GM21381 (cell line): ENCODE measurements at regions not wholly inside any gene's neighbourhood (a gene's known extent, or its start where the extent isn't known, plus 50 kb on each side); places are given as distances from the start of the nearest gene placed in this dataset.
A peak's percentile ranks its signal among the peaks of the same experiment; 100 is the strongest.

ENCODE experiments used
- ATAC-seq: cut with Tn5 transposase; IDR thresholded peaks from one replicate; pipeline ENCODE4 v1.9.1; 2021; ENCODE audit warnings: mild to moderate bottlenecking, moderate library complexity; ENCODE audit not compliant: unreplicated experiment

DNA sequence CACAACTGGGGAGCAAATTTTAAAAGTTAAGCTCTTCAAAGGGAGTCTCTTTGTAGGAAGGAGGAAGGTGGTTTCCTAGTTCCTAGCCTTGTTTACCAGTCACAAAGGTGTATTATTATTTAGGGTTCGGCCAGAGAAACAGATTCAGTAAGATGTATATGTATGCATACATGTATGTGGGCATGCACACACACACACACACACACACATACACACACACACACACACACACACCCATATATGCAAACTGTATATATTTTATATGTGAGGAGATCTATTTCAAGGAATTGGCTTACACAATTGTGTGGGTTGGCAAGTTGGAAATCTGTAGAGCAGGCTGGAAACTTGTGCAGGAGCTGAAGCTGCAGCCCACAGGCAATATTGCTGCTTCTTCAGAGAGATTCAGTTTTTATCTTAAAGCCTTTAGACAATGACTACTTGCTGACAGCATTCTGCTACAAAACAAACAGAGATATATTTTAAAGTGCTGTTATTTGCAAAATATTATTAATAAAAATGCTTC is 75.3 kb upstream of the DNAH5 start:
- ATAC-seq: no peak

DNA sequence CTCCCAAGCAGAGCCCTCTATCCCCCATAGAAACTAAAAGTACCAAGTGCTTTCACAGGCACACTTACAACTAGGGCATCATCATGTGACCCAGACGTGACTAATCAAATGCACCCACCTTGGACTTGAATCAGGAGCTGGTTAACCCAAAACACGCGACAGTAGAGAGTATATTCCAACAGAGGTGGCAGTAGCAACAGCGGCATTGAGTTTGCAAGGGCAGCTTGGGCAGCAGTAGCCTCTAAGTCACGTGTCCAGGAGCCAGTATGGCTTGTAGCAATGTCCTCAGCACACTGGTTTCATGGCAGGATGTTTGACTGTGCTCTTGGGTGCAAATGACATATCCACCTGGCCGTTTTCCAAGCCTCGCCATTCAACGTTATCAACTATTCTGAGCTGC is 73.4 kb upstream of the DNAH5 start:
- no peak for ATAC-seq

DNA sequence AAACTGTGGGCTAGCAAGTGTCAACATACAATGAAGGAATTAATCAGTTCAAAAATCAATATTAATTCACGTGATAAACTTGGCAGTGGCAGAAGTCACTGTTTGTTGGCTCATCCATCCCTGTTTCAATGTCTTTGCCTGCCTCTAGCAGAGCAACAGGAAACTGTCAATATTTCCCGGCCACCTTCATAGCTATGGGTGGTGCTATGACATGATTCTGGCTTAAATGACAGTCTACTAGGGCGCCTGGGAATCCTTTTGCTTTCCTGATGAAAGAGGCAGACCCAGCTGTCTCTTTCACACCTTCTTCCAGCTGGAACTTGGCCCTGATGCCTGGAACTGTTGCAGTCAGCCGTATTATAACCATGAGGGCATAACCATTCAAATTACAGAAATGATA is 72.1 kb upstream of the DNAH5 start:
- ATAC-seq: no peak

DNA sequence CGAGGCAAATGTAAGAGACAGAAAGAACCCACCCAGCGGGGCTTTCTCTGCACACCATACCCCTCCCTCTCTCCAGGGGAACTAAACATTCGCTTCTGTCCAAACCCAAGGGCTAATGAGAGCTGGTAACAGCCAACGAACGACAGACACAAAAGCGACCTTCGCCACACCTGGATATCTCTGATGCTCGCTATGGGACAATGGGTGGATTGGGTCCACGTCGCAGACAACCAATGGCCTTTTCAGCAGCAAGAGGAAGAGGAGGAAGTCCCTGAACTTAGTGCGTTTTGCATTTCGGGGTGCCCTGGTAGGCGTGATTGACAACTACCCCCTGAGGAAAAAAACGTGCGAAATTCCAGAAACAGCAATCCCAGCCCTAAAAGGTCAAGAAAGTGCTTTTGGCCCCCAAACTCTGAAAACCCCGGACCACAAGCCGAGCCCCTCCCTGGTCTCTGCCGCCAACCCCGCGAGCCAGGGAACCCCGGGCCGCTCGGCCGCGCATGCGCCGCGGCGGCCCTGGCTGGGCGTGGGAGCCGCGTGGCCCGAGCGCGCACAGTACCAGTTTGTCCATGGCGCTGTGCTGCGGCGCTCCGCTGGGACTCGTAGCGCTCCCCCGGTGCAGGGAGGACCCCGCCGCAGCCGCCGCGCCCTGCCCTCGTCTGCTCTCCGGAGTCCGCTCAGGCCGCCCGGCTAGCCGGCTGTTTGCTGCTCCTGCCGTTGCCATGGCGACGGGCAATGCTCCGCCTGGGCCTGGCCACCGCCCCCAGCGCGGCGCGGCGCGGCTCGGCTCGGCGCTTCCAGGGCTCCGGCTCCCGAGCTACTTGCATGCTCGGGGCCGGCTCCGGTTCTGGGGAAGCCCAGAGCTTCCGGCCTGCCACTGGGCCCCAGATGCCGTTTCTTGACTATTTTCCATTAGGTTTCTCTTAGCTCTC is 66.9 kb upstream of the DNAH5 start:
- peak; percentile 94 for ATAC-seq

DNA sequence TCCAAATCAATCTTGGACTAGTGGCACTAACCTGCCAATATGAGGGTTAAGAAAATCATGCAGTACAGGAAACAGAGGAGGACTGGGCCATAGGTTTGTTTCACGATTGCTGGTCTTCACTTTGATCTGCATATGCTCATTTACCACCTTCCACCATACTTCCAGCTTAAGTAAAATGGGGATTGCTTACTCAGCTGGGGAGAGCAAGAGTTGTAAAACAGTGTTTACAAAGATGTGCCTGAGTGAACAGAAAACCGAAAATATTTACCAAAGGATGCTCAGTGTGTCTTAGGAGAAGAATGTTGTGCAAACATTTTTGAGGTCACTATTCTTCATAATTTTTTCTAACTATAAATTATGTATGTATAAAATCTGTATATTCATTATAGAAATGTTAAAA is 65.1 kb upstream of the DNAH5 start:
- ATAC-seq: no peak

DNA sequence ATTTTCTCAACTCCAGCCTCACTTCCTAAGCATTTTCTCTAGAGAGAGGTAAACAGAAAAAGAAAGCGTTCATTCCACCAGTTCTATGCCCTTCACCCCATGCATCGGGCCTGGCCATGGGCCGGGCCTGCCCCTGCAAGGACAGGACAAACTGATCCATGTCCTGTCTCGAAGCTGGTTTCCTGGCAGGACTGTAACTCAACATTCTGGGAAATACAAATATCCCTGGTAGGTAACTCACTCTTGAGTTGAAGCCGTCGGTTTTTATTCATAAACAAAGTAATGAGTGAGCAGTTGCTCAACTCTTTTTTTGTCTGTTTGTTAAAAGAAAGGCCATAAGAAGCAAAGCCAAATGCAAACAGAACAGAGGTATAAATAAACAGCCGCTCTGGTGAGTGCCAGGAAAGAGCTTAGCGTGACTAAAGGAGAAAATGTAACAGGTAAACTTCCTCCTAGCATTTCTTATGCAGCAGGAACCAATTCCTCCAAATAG is 64.4 kb upstream of the DNAH5 start:
- no peak for ATAC-seq

DNA sequence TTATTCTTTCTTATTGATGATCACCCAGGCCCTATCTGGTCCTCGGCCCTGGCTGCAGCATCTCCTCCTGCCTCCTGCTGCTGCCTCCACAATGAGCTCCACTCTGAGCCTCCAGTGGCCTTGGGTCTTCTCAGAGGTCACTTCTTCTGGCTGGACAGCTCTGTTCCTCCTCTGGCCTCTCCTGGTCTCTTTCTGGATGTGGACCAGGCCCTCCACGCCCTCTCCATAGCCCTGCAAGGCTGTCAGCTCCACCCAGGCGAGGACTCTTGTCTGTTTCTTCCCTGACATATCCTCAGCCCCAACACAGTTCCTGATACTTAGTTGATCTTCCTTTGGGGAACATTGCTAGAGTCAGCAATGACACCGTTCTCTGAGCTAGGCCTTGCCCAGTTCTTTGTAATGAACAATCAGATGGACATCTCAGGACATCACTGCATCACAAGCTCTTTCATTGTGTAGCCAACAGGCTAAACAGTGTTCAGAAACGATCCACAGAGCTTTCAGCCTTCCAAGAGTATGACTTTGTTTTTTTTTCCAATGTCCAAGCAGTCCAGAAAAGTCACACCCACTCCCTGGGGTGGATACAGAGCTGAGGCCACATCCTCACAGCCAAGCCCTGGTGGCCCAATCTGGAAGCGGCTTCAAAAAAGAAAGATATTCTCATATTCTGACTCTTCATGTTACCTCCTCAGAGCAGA is 62.5 kb upstream of the DNAH5 start:
- ATAC-seq: no peak

DNA sequence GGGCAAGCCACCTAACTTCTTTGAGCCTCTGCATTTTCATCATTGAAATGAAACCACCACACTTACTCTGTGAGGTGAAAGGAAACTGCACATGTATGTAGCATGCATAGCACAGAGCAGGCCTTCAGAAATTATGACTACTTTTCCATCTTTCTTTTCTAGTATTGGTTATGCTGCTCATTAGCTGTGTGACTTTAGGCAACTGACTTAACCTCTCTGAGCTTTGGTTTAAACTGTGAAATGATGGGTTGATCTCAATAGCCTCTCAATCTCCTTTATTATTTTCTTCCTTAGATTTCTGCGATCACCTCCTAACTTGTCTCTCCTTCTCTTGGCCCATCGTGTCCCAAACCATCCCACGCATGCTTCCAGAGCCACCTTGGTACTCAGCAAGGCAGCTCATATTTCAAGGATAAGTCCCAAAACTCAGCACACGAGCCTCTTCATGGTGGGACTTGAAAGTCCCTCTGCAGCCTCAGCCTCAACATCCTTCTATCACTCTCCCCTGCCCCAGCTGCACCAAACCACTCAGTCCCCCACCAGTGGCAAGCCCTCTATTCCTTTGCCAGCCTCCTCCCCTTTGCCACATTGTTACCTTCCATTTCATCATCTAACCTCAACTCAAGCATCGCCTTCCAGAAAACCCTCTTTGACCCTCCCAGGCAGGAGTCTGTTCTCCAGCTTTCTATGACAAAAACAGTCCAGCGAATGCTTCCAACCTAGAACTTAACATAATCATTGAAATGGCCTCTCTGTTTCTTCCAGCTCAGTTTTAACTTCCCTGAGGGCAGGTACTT is 60.3 kb upstream of the DNAH5 start:
- ATAC-seq: no peak

DNA sequence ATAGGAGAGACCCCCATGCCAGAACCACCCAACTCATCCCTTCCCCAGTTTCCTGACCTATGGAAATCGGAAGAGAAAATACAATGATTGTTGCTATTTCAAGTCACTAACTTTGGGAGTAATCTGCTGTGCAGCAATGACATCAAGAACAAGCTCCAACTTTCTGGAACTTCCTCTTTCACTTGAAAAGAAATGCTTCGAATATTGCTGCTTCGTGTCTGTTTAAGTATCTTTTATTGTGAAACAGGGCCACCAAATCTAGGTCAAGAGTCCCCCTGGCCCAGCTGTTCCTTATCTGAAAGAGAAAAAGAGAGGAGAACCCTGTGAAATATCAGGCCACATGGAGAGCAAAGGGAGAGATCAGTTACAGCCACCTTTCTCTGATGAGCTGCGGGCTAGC is 59.4 kb upstream of the DNAH5 start:
- ATAC-seq: no peak

DNA sequence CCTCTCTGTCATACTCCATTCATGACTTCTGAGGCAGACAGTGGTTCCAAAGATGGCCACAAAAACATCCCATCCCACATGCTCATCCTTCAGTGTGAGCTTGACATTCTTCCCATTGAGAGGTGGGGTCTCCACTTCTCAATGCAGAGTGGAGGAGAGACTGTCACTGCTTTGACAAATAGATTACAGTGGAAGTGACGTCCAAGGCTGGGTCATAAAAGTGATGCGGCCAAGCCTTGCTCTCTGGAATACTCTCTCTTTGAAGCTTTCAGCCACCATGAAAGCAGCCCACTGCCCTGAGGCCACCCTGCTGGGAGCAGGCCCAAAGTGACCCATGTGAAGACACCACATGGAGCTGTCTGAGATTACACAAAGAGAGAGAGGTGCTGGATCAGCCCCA is 59.0 kb upstream of the DNAH5 start:
- ATAC-seq: no peak

DNA sequence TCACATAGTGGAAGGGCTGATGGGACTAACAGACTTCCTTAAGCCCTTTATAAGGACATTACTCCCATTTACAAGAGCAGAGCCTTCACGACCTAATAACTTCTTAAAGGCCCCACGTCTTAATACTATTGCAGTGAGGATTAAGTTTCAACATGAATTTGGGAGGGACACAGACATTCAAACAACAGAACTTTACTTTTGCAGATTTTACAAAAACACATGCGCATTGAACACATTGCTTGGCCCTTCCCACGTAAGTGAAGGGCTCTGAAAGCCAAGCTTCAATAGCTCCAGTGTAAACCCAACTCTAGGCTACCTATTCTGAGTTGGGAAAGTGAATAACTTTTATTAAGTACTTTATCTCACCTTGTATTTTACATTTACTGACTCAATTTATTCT is 53.8 kb upstream of the DNAH5 start:
- ATAC-seq: no peak

DNA sequence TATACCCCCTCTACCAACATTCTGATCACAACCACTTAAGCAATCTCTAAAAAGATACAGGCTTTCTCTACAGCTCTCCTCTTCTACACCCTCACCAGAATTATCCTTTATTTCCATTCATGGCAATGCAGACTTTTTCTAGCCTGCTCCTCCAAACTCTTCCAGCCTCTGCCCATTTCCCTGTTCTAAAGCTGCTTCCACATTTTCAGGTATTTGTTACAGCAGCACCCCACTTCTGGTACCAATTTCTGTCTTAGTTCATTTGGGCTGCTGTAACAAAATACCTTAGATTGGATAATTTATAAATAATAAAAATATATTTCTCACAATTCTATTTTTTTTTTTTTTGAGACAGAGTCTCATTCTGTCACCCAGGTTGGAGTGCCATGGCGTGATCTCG is 53.0 kb upstream of the DNAH5 start:
- no peak for ATAC-seq

DNA sequence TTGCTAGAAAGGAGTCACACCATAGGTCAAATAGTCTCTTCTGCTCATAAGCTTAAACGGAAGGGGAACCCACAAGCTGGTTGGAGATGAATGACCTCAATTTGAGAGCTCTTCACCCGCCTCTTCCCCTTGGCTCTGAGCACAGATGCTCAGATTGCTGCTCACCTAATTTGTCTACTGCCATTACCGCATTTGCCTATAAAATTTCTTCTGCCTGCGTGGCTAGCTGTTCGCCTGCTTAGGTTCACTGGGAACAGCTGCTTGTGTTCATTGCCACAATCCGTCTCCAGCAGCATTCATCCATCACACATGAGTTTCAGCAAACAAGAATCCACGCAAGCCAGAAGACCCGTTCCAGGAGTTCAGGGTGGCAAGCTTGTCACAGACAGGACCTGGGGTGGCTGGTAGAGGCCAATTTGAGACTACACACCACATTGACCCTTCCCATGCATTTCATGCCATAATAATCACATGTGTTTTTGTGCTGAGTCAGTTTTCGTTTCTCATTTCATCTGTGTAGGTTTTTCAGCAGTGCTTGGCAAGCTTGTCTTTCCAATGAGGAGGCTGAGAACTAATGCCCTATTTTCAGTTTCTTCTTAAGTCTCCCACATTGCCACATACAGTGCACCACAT is 50.2 kb upstream of the DNAH5 start:
- ATAC-seq: no peak
